Ascending aorta (tissue), 2 donors: ENCODE measurements at regions not wholly inside any gene's neighbourhood (a gene's known extent, or its start where the extent isn't known, plus 50 kb on each side); places are given as distances from the start of the nearest gene placed in this dataset.

ENCODE experiments used
- DNase-seq, 2 donors: peaks; one replicate each; pipeline ENCODE4 v3.0.0-alpha.2; 2019; ENCODE audit warnings: low spot score in 2 of 2
- H3K27ac ChIP-seq, 2 donors: fragments of 200-600 bp; sonication (generic); one replicate each; pipeline ENCODE4 v1.5.1; 2016 to 2017; ENCODE audit warnings: mild to moderate bottlenecking in 1 of 2
- H3K27me3 ChIP-seq: fragments of 200-600 bp; sonication (generic); one replicate; pipeline ENCODE4 v1.5.1; 2017
- H3K36me3 ChIP-seq, 2 donors: fragments of 200-600 bp; sonication (generic); one replicate each; pipeline ENCODE4 v1.5.1; 2016
- H3K4me1 ChIP-seq, 2 donors: fragments of 200-600 bp; sonication (generic); one replicate each; pipeline ENCODE4 v1.5.1; 2016 to 2017; ENCODE audit warnings: mild to moderate bottlenecking in 1 of 2
- H3K4me3 ChIP-seq, 2 donors: fragments of 200-600 bp; sonication (generic); one replicate each; pipeline ENCODE4 v1.5.1; 2016 to 2017; ENCODE audit warnings: mild to moderate bottlenecking in 1 of 2
- H3K9me3 ChIP-seq, 2 donors: fragments of 200-600 bp; sonication (generic); one replicate each; pipeline ENCODE4 v1.5.1; 2016
- CTCF ChIP-seq, 3 experiments: fragments of 200-600 bp in 2 of 3; fragments of 450-650 bp in 1 of 3; sonication (generic) in 2 of 3; IDR thresholded peaks; one replicate each; pipeline ENCODE4 v1.5.1; 2016 to 2019; ENCODE audit warnings: antibody characterized with exemption in 3 of 3, mild to moderate bottlenecking in 1 of 3, moderate library complexity in 1 of 3
- intact Hi-C: fragments of 100-400 bp; cut with DNase I; formaldehyde crosslinking; loops from one replicate; pipeline ENCODE4 v1.15.1; 2023

GRCh38 chr14:101171650-101172049 lies 268.1 kb upstream of the RTL1 start:
- Histone ChIP-seq H3K27me3 (no peaks in the 10 kb centered on the region), H3K36me3 (no peaks in the 10 kb centered on the region), H3K27ac (no peak overlapping the region), H3K9me3 (peaks cover 0 to 12% of the 10 kb centered on the region in 2 donors), H3K4me3 (no peak overlapping the region), H3K4me1 (no peaks in the 10 kb centered on the region)
- intact Hi-C loops = no loop called here
- TF ChIP-seq CTCF (IDR thresholded peaks at IDR 0.05) = no peak
- DNase-seq = no peak

GRCh38 chr14:101173698-101174521 lies 270.4 kb upstream of the RTL1 start:
- no peak for TF ChIP-seq CTCF (IDR thresholded peaks at IDR 0.05)
- Histone ChIP-seq H3K27me3 (no peaks in the 10 kb centered on the region), H3K9me3 (no peaks in the 10 kb centered on the region), H3K4me1 (no peaks in the 10 kb centered on the region), H3K27ac (no peak overlapping the region), H3K36me3 (no peaks in the 10 kb centered on the region), H3K4me3 (no peak overlapping the region)
- intact Hi-C loops = no loop called here
- DNase-seq = no peak

- intact Hi-C loops = no loop called here
These were observed 271.0 kb upstream of the RTL1 start for GRCh38 chr14:101174522-101174838.

GRCh38 chr14:101174980-101175606 lies 271.6 kb upstream of the RTL1 start:
- Histone ChIP-seq H3K9me3 (no peaks in the 10 kb centered on the region), H3K36me3 (no peaks in the 10 kb centered on the region), H3K27ac (no peak overlapping the region), H3K27me3 (no peaks in the 10 kb centered on the region), H3K4me1 (no peaks in the 10 kb centered on the region), H3K4me3 (no peak overlapping the region)
- no peak for TF ChIP-seq CTCF (IDR thresholded peaks at IDR 0.05)
- DNase-seq = no peak
- intact Hi-C loops = no loop called here

More at GRCh38 chr14:101174522-101174838, 271.0 kb upstream of the RTL1 start:
- Histone ChIP-seq H3K36me3 (no peaks in the 10 kb centered on the region), H3K9me3 (no peaks in the 10 kb centered on the region), H3K4me3 (no peak overlapping the region), H3K27me3 (no peaks in the 10 kb centered on the region), H3K4me1 (no peaks in the 10 kb centered on the region), H3K27ac (no peak overlapping the region)
- TF ChIP-seq CTCF (IDR thresholded peaks at IDR 0.05) = no peak
- DNase-seq = no peak

- H3K27ac ChIP-seq = no peak overlapping the region
- no peaks in the 10 kb centered on the region for H3K36me3 ChIP-seq
- H3K4me3 ChIP-seq = no peak overlapping the region
- no peak for DNase-seq
- TF ChIP-seq CTCF (IDR thresholded peaks at IDR 0.05) = no peak
- no peaks in the 10 kb centered on the region for H3K4me1 ChIP-seq
- no peaks in the 10 kb centered on the region for H3K27me3 ChIP-seq
- intact Hi-C loops = no loop called here
- no peaks in the 10 kb centered on the region for H3K9me3 ChIP-seq
These were observed 272.4 kb upstream of the RTL1 start for GRCh38 chr14:101175731-101176534.
